AG20443 (cell line): ENCODE measurements at regions not wholly inside any gene's neighbourhood (a gene's known extent, or its start where the extent isn't known, plus 50 kb on each side); places are given as distances from the start of the nearest gene placed in this dataset.

ENCODE experiments used
- DNase-seq: peaks from one replicate; pipeline ENCODE4 v3.0.0; 2012; ENCODE audit warnings: low spot score, mixed read lengths

GRCh38 chr1:103854279-103854678, 104.6 kb downstream of the AMY1C start:
- no peak for DNase-seq

GRCh38 chr1:103859721-103860120, 110.0 kb downstream of the AMY1C start:
- no peak for DNase-seq

DNA sequence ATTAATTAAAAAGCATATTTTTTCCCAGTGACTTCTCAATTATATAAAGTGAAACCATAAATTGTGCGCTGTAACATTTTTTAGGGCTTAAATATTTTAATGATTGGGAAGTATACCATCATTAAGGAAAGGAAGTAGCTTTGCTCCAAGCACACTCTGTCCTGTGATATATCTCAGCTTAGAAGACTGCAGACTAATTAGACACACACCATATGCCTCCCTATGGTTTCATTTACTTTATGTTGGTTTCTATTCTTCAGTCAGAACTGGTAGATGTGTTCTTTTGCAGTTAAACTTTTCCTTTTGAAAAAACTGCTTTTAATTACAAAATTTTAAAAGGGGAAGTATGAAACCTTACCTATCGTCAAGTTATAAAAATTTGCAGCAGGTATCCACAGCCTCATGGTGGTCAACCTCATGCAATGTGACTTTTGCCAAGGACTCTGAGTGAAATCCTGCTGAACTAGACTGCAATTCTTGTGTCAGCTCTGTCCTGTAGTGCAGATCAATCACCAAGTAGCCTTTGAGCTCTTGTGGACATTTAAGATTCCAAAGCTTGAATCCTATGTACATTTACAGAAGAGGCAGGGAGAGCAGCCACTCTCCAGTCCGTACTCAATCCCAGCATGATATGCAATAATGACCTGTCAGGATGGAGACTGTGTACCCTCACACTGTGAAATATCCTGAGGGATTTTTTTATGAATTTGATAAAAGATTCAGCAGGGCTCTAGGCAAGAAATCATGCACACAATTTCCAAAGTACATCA, 149.1 kb downstream of the AMY1C start:
- DNase-seq, result no peak

DNA sequence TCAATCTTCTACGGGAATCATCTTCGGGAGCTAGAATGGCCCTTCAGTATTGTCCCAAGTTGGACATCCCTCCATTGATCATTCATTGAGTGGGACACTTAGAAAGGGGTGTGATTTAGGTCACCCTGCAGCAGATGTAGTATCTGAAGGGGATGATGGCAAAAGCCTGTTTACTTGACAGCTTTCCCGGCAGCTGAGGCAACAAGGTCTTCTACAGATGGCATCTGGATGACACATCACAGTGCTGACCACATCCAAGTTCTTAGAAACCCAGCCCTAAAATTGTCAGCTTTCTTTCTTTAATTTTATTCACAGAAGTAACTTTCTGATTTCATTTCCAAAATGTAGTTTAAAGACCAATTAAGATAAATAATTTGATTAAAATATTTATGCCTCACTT, 150.3 kb downstream of the AMY1C start:
- no peak for DNase-seq

GRCh38 chr1:103901072-103901471, 151.4 kb downstream of the AMY1C start:
- no peak for DNase-seq

DNA sequence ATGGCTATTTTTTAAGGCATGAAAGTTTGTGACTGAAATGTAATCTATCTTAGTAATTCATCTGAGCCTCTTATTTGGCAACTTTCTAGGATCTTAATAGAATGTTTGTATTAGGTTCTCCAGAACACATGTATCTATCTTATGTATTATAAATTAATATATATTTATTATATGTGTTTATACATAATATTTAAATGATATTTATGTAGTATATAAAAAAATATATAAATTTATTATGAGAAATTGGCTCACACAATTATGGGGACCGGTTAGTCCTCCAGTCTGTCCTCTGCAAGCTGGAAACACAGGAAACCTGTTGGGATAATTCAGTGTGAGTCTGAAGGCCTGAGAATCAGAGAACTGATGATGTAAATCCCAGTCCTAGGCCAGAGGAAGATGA, 155.7 kb downstream of the AMY1C start:
- DNase-seq, result no peak

- no peak for DNase-seq
Observed at GRCh38 chr1:103911450-103911849, 161.8 kb downstream of the AMY1C start.

DNA sequence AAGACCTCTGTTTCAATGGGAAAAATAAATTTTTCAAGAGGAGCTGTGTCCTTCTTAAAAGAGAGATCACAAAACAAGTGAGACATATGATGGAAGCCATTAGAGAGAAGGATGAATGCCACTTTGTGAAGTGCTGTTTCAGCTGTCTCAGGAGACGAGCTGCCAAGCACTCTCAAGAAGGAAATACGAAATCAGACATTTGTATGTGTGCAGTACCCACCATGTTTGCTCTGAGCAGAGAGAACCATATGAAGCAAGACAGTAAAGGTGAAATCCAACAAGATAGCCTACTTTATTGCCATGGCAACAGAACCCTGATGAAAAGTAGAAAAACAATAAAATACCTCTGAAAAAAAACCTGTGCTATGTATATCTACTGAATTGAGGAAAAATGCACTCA, 168.1 kb downstream of the AMY1C start:
- no peak for DNase-seq

DNA sequence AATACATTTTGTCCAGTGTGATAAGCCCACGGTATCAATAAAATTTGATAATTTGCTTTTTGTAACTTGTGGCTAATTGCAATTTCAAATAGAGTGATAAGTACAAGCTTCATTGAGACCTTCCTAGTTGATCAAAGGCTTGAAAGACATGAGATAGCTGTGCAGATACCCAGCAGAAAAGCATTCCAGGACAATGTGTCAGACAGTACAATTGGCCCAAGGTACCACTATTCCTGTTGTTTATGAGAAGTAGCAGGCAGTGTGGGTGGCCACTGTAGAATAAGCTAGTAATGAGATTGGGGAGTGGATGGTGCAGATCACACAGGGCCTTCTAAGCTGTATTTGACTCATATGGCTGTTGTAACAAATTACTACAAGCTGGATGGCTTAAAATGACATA, 182.2 kb downstream of the AMY1C start:
- DNase-seq, result no peak

GRCh38 chr1:103937763-103938357, 188.2 kb downstream of the AMY1C start:
- no peak for DNase-seq

DNA sequence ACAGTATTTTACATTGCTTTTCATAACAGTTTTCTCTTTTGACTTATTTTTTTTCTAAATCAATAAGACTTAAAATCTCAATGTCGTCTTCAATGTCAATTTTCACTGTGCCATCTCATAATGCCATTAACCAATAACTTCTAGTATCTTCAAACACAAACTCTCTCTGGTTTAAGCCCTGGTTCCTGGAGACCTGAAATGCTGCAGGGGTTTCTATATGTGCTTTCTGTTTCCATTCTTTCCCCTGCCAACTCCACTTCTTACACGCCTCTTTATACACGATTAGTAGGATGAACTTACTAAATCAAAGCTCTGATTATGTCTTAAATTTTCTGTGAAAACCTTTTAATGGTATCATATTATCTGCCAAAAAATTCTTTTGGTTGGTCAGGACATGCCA, 191.4 kb downstream of the AMY1C start:
- no peak for DNase-seq

DNA sequence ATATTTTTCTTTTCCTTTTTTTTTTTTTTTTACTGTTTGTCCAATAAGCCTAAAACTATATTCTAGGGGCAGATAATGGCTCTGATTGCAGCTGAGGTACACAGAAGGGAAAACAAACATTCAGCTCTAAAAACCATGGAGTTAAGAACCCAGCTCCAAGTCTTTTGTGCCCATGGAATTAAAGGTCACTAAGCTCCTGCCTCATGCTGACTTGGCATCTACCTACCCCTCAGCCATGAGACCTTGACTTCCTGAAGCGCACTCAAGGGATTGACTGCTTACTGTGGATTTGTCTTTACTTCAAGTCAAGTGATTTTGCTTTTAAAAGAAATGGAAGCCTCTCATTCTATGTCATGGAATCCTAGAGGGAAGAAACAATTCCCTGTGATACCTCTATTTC, 192.3 kb downstream of the AMY1C start:
- DNase-seq, result no peak

GRCh38 chr1:103945774-103946173, 196.1 kb downstream of the AMY1C start:
- DNase-seq, result no peak

- DNase-seq, result no peak
Observed at GRCh38 chr1:103948526-103948925, 198.8 kb downstream of the AMY1C start.

- DNase-seq, result no peak
Observed at GRCh38 chr1:103949779-103950178, 200.1 kb downstream of the AMY1C start.

GRCh38 chr1:103953386-103953785, 203.7 kb downstream of the AMY1C start:
- no peak for DNase-seq

DNA sequence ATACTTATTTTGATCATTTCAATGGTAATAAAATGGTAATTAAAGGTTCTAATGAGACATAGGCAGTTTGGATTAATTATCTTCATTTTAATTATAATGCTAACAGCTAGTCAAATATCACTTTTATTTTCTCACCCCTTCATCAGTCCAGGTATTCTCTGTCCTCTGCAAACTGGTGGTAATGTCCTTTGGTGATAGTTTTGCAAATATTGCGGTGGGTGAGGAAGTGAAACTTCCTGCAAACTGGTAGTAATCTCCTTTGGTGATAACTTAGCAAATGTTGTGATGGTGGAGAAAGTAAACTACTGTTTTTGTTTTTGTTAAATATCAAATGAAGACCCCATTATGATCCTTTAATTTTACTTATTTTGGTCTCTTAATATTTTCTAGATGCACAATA, 209.0 kb downstream of the AMY1C start:
- DNase-seq, result no peak

DNA sequence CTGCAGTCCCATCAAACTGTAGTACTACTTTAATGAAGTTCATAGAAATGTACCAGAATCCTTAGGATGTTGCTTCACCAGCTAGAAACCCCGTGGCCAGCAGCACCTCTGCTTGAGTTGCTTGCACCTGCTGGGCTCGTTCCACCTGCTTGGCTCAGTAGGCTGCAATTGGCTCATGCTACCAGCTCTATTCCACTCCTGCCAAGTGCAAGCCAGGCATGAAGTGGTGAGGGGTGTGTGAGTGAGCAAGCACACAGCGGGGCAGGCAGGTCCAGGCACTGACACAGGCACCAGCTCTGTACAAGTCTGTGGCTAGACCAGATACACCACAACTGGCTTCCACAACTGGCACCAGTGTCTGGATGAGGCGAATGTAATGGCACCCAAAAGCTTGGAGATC, 209.9 kb downstream of the AMY1C start:
- DNase-seq, result no peak

- no peak for DNase-seq
Observed at GRCh38 chr1:103960045-103960444, 210.3 kb downstream of the AMY1C start.

DNA sequence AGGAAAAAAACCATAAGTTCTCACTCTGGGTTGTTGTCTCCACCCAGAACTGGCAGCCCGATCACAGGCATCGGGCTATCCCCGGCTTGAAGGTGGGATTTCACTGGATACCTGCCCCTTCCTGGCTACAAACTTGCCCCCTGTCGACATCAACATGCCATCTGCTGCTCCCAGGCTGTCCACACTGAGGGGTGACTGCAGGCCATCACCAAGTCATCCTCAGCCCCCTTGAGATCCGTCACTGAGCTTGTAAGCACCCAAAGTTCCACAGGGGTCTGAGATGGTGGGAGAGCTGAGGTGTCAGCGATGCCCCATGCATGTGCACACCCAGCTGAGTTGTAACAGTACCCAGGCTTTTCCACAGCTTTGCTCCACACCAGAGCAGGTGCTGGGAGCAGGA, 211.0 kb downstream of the AMY1C start:
- no peak for DNase-seq

- no peak for DNase-seq
Observed at GRCh38 chr1:103986792-103987191, 237.1 kb downstream of the AMY1C start.

- DNase-seq, result no peak
Observed at GRCh38 chr1:103997631-103998030, 247.9 kb downstream of the AMY1C start.

- no peak for DNase-seq
Observed at GRCh38 chr1:104018922-104019674, 269.4 kb downstream of the AMY1C start.
